ENCODE measurements at regions not wholly inside any gene's neighbourhood (a gene's known extent, or its start where the extent isn't known, plus 50 kb on each side); places are given as distances from the start of the nearest gene placed in this dataset.
"Not testable (repeated sequence)": the region's sequence is repeated elsewhere in the genome, so short reads cannot be mapped to it uniquely, and the experiment has no call there.

- not testable (repeated sequence) for TF ChIP-seq POLR2AphosphoS5, EP300 (IDR thresholded peaks at IDR 0.05)
- TF ChIP-seq, protein P1, sequence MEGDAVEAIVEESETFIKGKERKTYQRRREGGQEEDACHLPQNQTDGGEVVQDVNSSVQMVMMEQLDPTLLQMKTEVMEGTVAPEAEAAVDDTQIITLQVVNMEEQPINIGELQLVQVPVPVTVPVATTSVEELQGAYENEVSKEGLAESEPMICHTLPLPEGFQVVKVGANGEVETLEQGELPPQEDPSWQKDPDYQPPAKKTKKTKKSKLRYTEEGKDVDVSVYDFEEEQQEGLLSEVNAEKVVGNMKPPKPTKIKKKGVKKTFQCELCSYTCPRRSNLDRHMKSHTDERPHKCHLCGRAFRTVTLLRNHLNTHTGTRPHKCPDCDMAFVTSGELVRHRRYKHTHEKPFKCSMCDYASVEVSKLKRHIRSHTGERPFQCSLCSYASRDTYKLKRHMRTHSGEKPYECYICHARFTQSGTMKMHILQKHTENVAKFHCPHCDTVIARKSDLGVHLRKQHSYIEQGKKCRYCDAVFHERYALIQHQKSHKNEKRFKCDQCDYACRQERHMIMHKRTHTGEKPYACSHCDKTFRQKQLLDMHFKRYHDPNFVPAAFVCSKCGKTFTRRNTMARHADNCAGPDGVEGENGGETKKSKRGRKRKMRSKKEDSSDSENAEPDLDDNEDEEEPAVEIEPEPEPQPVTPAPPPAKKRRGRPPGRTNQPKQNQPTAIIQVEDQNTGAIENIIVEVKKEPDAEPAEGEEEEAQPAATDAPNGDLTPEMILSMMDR (IDR thresholded peaks at IDR 0.05): not testable (repeated sequence)
Observed at GRCh38 chr6:27662212-27662611, 189.3 kb upstream of the ZNF184 start.

Measured in gastroesophageal sphincter (tissue), 3 donors.